HG03457 (cell line): ENCODE measurements at regions not wholly inside any gene's neighbourhood (a gene's known extent, or its start where the extent isn't known, plus 50 kb on each side); places are given as distances from the start of the nearest gene placed in this dataset.
"Not testable (repeated sequence)": the region's sequence is repeated elsewhere in the genome, so short reads cannot be mapped to it uniquely, and the experiment has no call there.

Experiments
- ATAC-seq: cut with Tn5 transposase; IDR thresholded peaks from one replicate; pipeline ENCODE4 v1.9.1; 2021; ENCODE audit warnings: moderate number of reproducible peaks; ENCODE audit not compliant: unreplicated experiment

GRCh38 chrX:40996886-40997530 lies 88.2 kb upstream of the USP9X start:
- ATAC-seq = no peak

GRCh38 chrX:40998123-40998522 lies 87.1 kb upstream of the USP9X start:
- ATAC-seq = no peak

GRCh38 chrX:41001327-41001726 lies 83.9 kb upstream of the USP9X start:
- ATAC-seq = no peak

- no peak for ATAC-seq
These were observed 83.2 kb upstream of the USP9X start for GRCh38 chrX:41002026-41002425.

- no peak for ATAC-seq
These were observed 81.6 kb upstream of the USP9X start for GRCh38 chrX:41003506-41004270.

- no peak for ATAC-seq
These were observed 79.7 kb upstream of the USP9X start for GRCh38 chrX:41005445-41005992.

GRCh38 chrX:41009850-41010846 lies 75.1 kb upstream of the USP9X start:
- no peak for ATAC-seq

GRCh38 chrX:41014776-41015360 lies 70.4 kb upstream of the USP9X start:
- ATAC-seq = no peak

- not testable (repeated sequence) for ATAC-seq
These were observed 67.5 kb upstream of the USP9X start for GRCh38 chrX:41017785-41018184.

- not testable (repeated sequence) for ATAC-seq
These were observed 66.7 kb upstream of the USP9X start for GRCh38 chrX:41018391-41019040.

GRCh38 chrX:41019041-41019392 lies 66.2 kb upstream of the USP9X start:
- no peak for ATAC-seq

GRCh38 chrX:41022566-41022965 lies 62.7 kb upstream of the USP9X start:
- ATAC-seq = no peak

- no peak for ATAC-seq
These were observed 62.1 kb upstream of the USP9X start for GRCh38 chrX:41023098-41023497.

GRCh38 chrX:41024335-41024734 lies 60.9 kb upstream of the USP9X start:
- ATAC-seq = not testable (repeated sequence)

GRCh38 chrX:41024755-41025154 lies 60.5 kb upstream of the USP9X start:
- no peak for ATAC-seq

GRCh38 chrX:41025926-41026701 lies 59.1 kb upstream of the USP9X start:
- ATAC-seq = no peak

- no peak for ATAC-seq
These were observed 58.6 kb upstream of the USP9X start for GRCh38 chrX:41026702-41027078.

GRCh38 chrX:41029332-41029731 lies 55.9 kb upstream of the USP9X start:
- ATAC-seq = no peak

- no peak for ATAC-seq
These were observed 53.8 kb upstream of the USP9X start for GRCh38 chrX:41031256-41031967.
